SK-N-MC (cell line): ENCODE measurements at regions not wholly inside any gene's neighbourhood (a gene's known extent, or its start where the extent isn't known, plus 50 kb on each side); places are given as distances from the start of the nearest gene placed in this dataset.

Experiments used
- EZH2 ChIP-seq: fragments of 200-600 bp; sonication (generic); IDR thresholded peaks from one replicate; pipeline ENCODE4 v1.6.1; 2017; ENCODE audit warnings: antibody characterized with exemption
- FOXP2 ChIP-seq: optimal IDR thresholded peaks from 2 replicates; pipeline ENCODE3; 2011; ENCODE audit warnings: mild to moderate bottlenecking, moderate library complexity; ENCODE audit not compliant: insufficient read depth; ENCODE audit errors: extremely low read length, control extremely low read depth
- POLR2AphosphoS5 ChIP-seq: IDR thresholded peaks from 2 replicates; pipeline ENCODE4 v1.6.1; 2012; ENCODE audit warnings: mild to moderate bottlenecking, low read depth, low read length, borderline replicate concordance

GRCh38 chr18:78696698-78697435 lies 282.8 kb upstream of the SALL3 start:
- TF ChIP-seq POLR2AphosphoS5 (no peak), EZH2 (no peak), FOXP2 (no peak)
